Right ventricle myocardium superior (tissue), 1 donor: ENCODE measurements at regions not wholly inside any gene's neighbourhood (a gene's known extent, or its start where the extent isn't known, plus 50 kb on each side); places are given as distances from the start of the nearest gene placed in this dataset.
A peak's percentile ranks its signal among the peaks of the same experiment; 100 is the strongest.
"Not testable (repeated sequence)": the region's sequence is repeated elsewhere in the genome, so short reads cannot be mapped to it uniquely, and the experiment has no call there.

Experiments
- ATAC-seq: fragments of 200-7000 bp; cut with Tn5 transposase; one replicate; pipeline ENCODE4 v1.9.1; 2020; ENCODE audit warnings: mild to moderate bottlenecking; ENCODE audit not compliant: poor library complexity
- DNase-seq: peaks from one replicate; pipeline ENCODE4 v3.0.0-alpha.2; 2020
- intact Hi-C: fragments of 100-400 bp; cut with DNase I; formaldehyde crosslinking; loops from one replicate; pipeline ENCODE4 v1.11.2; 2022
- donor health status: DM: no; HTN: yes; CAD: no; lungs with severe emphysema.

GRCh38 chr13:94829837-94830365 is 117.6 kb upstream of the SOX21 start:
- intact Hi-C loops = no loop called here
- no peak for DNase-seq
- ATAC-seq = no peak

DNA sequence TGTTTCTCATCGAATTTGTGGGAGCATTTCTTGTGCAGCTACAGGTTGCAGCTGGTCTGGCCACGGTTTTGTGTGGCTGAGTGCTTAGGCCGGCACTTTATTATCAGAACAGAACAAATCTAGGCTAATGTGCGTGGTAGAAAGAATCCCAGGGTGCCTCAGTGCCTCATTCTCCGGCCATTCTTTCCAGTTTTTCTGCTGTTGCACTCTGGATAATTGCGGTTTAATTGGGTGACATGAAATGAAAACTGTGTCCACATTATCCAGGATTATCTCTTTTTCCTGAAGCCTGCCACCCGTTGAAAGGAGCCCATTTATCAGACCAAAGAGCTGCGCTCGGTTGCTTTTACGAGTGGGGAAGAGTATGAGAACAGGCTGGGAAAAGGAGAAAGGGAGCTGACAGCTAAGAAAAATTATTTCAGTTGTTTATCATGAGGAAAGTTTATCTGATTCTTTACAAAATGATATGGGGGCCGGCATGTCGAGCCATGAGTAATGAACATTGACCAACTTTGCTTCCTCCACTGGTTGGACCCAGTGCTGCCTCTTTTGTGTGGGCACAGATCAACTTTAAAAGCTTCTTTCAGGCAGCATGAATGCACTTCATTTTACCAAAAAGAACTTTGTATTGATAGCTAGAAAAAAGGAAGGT is 117.0 kb upstream of the SOX21 start:
- no peak for DNase-seq
- ATAC-seq = no peak
- intact Hi-C loops = no loop called here

DNA sequence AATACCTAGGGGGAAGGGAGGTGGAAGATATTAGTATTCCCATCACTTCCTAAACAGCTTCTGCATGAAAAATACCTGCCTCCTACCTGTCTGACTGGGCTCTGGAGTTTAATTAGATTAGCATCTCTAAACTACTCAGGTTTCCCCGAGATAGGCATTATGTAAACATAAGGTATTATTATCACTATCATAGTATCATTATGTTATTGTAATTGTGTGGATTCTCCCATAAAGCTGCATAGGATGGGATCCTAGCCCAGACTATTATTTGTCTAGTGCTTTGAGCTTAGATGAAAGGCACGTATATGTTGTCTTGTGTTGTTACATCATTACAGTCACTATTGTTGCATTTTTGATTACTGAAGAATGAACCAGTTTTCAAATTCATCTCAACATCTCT is 115.2 kb upstream of the SOX21 start:
- intact Hi-C loops = no loop called here
- DNase-seq = no peak
- no peak for ATAC-seq

GRCh38 chr13:94825507-94825906 is 113.2 kb upstream of the SOX21 start:
- DNase-seq (peak; percentile 70), ATAC-seq (peak; percentile 73)
- intact Hi-C loops = no loop called here

DNA sequence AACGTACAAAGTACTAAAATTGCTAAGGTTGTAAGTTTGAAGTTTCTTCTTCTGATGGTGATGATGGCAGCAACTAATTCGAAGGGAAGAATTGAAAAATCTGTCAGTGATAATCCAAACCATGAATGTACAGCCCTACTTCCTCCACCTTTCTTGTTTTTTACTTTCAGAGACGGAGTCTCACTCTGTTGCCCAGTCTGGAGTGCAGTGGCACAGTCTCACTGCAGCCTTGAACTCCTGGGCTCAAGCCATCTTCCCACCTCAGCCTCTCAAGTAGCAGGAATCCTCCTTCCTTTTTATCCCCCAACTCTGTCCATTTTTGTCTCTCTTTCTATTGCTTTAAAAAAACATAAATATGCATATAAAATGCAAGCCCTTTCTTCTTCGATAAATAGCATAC is 112.3 kb upstream of the SOX21 start:
- DNase-seq (no peak), ATAC-seq (no peak)
- intact Hi-C loops = no loop called here

DNA sequence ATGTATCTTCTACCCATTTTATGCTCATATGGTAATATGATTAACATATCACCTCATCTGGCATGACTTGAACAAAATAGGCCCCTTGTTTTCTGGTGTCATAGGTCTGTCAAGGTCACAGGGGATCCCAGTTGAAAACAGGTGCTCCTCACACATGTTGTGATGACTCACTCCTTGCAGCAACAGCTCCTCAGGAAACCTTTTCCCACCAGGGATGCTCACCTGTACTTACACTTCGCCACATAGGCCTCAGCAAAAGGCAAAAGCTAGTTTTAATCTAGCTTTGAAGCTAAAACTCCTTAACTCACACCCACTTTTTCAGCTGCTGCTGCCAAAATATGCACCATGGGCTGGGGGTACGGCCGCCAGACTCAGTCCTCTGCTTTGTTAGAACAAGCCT is 110.0 kb upstream of the SOX21 start:
- no peak for ATAC-seq

GRCh38 chr13:94816256-94816655 is 103.9 kb upstream of the SOX21 start:
- DNase-seq (no peak), ATAC-seq (no peak)
- intact Hi-C loops = no loop called here

More for the DNA sequence above, 110.0 kb upstream of the SOX21 start:
- intact Hi-C loops = no loop called here
- no peak for DNase-seq

DNA sequence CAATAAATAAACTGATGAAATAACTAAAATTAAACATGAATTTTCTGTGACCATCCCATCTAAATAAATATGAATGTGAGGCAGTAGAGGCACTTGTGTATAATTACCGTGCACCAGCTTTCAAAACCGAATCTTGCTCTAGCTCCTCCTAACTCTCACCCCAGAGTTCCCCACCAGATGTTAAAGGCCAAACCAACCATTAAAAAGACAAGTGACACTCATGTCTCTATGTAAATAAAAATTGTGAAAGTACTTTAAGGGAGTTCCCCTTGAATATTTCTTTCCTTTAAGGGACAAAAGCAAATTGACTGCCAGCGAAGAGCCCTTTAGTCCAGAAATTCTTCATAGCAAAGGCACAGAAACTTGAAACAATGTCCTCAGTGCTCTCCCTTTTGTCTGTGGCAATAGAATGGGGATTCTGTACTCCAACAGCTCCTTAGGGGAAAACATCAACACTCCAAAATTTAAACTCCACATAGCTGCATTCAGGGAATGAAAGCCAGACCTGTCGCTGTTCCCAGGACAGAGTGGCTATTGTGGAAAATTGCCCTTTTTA is 101.7 kb upstream of the SOX21 start:
- intact Hi-C loops = no loop called here
- no peak for DNase-seq
- no peak for ATAC-seq

DNA sequence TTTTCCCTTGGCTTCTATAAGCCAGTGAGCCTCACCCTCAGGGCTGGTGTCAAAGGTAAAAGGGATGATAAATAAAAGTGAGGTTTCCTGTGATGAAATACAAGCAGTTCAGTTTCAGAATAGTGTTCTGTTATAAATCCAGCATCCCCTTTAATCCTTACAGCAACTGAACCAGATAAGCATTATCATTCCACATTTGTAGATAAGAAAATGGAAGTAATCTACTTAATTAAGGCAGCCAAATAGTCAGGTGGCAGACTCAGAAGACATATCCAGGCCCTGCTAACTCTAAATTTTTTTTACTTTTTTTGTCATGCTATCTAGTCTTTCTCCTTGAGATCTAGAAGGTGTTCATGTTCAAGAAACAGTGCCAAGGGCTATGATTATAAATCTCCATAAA is 99.4 kb upstream of the SOX21 start:
- ATAC-seq = no peak
- no peak for DNase-seq
- intact Hi-C loops = no loop called here

DNA sequence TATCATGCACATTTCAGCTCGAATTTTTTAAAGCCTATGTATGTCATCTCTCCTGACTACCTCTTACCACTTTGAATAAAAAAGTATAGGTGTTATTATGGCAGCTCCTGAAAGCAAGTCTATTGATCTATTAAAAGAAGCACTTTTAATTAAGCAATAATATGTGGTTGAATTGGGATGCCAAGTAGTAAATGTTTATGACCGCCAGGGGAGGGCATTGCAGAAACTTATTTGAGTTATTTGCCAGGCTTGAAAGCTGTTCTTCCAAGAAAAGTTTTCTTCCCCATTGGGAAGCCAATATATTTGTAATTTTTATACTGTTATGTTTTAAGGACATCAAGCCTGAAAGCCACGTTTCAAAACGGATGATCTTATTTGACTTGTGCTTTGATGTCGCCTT is 88.1 kb upstream of the SOX21 start:
- intact Hi-C loops = no loop called here
- no peak for ATAC-seq
- no peak for DNase-seq

GRCh38 chr13:94799299-94799698 is 87.0 kb upstream of the SOX21 start:
- DNase-seq (no peak), ATAC-seq (no peak)
- intact Hi-C loops = no loop called here

- intact Hi-C loops = no loop called here
- ATAC-seq = no peak
- no peak for DNase-seq
These were observed 86.4 kb upstream of the SOX21 start for GRCh38 chr13:94798738-94799137.

DNA sequence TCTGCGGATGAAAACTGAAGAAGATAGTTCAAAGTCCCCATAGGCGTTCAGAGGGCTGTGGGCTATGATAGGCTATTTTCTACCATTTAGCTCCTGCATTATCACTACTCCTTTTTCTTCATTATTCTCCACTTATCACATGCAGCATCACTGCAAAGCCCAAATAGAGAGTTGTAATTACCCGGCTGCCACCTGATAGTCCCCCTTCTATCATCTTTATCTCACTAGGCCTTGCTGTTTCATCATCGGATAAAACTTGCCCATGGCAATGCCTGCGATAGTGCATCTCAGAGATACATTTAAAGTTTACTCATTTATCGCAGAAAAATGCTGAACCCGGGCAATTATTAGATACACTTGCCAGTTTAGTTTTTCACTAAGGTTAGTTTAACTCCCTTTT is 82.9 kb upstream of the SOX21 start:
- intact Hi-C loops = no loop called here
- no peak for DNase-seq
- ATAC-seq = no peak

- ATAC-seq, intact Hi-C loops, DNase-seq: not testable (repeated sequence)
These were observed 73.9 kb upstream of the SOX21 start for GRCh38 chr13:94786246-94786645.

- intact Hi-C loops = no loop called here
- DNase-seq = no peak
- ATAC-seq = no peak
These were observed 71.7 kb upstream of the SOX21 start for GRCh38 chr13:94784066-94784465.

- DNase-seq (no peak), ATAC-seq (no peak)
- intact Hi-C loops = no loop called here
These were observed 71.1 kb upstream of the SOX21 start for GRCh38 chr13:94783489-94783888.

GRCh38 chr13:94780421-94780820 is 68.1 kb upstream of the SOX21 start:
- intact Hi-C loops = no loop called here
- DNase-seq = no peak
- no peak for ATAC-seq

GRCh38 chr13:94778986-94779385 is 66.6 kb upstream of the SOX21 start:
- DNase-seq (no peak), ATAC-seq (no peak)
- intact Hi-C loops = no loop called here

DNA sequence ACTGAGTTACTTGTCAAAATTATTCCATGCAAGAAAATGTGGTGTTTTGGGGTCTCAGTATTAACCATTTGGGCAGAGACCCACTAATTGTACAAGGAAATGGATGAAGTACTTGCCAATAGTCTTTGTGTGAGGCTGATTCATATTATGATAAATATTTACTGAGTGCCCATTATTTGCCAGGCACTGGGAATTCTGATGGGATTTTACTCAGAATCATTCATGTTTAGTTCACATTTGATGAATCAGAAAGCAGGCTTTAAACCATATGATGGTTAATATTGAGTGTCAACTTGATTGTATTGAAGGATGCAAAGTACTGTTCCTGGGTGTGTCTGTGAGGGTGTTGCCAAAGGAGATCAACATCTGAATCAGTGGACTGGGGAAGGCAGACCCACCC is 66.2 kb upstream of the SOX21 start:
- no peak for DNase-seq
- intact Hi-C loops = no loop called here

DNA sequence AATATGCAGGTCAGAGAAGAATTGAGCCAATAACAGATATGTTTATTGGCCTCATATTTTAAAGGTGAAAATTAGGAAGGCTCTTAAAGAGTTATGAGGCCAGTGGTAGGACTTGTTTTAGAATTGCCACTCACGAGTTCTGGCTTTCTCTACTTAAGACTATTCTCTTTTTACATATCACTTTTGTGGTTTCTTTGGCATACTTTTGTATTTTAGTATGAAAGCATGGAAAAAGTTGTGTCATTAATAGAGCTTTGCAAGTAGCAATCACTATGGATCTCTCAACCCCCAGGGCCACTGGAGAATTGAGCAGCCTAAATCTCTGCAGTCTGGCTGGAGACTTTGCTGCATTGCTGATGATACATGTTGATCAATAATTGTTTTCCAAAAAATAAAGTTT is 64.6 kb upstream of the SOX21 start:
- DNase-seq = no peak
- intact Hi-C loops = no loop called here
- no peak for ATAC-seq

More for the DNA sequence above, 66.2 kb upstream of the SOX21 start:
- ATAC-seq = no peak

DNA sequence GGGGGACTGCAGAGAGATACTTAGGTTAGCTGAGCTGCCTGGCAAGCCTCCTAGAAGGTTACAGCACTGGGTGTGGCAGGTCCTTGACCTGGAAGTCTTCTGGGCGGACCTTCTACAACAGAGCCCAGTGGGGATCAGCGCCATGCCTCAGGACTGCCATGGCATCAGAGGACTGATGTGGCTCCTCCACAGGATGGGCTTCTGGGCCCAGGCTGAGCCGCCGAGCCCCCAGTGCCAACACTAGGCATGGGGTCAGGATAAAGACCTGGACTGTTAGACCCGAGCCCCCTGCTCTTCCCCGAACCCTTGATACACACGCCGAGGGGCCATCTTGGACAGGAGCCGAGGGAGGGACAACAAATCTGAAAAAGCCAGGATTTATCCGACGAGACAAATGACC is 64.0 kb upstream of the SOX21 start:
- DNase-seq (no peak), ATAC-seq (no peak)
- intact Hi-C loops = no loop called here
